ENCODE measurements at regions not wholly inside any gene's neighbourhood (a gene's known extent, or its start where the extent isn't known, plus 50 kb on each side); places are given as distances from the start of the nearest gene placed in this dataset.

DNA sequence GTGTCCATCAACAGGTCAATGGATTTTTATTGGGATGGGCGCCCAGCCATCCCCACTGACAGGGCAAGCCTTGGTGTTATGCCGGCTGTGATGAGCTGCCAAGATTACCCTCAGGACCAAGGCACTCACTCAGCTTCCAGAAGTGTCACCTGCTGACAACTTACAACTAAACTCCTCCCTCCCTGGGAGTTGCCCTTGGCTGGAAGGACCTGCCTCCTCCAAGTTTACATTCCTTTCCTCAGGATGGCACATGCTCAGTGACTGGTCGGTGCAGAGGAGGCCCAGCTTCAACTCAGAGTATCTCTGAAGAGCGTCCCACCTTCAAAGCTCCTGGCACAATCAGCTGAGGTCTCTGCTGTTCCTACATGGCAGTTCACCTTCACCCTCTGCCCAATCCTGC lies 52.5 kb upstream of the ZBTB43 start:
- TF ChIP-seq, protein P1, sequence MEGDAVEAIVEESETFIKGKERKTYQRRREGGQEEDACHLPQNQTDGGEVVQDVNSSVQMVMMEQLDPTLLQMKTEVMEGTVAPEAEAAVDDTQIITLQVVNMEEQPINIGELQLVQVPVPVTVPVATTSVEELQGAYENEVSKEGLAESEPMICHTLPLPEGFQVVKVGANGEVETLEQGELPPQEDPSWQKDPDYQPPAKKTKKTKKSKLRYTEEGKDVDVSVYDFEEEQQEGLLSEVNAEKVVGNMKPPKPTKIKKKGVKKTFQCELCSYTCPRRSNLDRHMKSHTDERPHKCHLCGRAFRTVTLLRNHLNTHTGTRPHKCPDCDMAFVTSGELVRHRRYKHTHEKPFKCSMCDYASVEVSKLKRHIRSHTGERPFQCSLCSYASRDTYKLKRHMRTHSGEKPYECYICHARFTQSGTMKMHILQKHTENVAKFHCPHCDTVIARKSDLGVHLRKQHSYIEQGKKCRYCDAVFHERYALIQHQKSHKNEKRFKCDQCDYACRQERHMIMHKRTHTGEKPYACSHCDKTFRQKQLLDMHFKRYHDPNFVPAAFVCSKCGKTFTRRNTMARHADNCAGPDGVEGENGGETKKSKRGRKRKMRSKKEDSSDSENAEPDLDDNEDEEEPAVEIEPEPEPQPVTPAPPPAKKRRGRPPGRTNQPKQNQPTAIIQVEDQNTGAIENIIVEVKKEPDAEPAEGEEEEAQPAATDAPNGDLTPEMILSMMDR (IDR thresholded peaks at IDR 0.05; ENCODE audit: poor library complexity): no peak
- no peak for TF ChIP-seq EZH2 (IDR thresholded peaks at IDR 0.05; ENCODE audit: borderline replicate concordance)
- TF ChIP-seq EZH2phosphoT487 (IDR thresholded peaks at IDR 0.05; ENCODE audit: low read depth, severe bottlenecking, unreplicated experiment): no peak
